RPMI7951 (cell line): ENCODE measurements at regions not wholly inside any gene's neighbourhood (a gene's known extent, or its start where the extent isn't known, plus 50 kb on each side); places are given as distances from the start of the nearest gene placed in this dataset.

Experiments used
- DNase-seq: peaks from one replicate; pipeline ENCODE4 v3.0.0-alpha.2; 2012; ENCODE audit warnings: low read depth

DNA sequence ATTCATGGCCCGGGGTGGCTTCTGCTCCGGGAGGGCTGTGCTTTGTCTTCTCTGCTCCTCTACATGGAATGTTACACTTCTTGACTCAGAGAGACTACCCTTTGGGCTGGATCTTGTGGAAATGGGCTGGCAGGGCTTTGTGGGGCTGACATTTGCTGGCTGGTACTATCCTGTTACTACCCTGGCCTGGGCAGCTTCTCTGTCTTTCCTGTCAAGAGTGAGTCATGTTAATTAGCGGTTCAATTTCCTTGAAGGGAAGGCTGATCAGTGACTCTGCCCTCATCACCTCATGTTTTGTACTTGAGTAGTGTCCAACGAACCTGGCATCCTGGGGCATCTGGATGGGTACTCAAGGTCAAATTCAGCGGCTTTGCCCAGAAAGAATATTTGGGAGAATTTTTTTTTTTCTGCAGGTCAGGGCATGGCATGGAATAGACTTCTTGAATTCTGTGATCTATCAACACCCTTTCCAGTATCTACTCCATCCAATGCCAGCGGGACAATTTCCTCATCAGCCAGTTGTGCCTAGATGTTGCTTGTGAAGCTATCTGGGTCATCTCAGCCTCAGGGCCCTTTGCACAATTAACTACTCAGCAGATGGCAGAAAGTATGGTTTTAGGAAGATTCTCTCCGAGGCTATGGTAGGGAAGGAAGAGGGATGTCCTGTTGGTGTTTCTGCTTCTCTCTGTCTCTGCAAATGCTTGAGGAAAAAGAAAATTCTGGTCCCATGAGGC is 140.5 kb upstream of the PLET1 start:
- DNase-seq, result peak; percentile 66

- no peak for DNase-seq
Measured at GRCh38 chr11:112403432-112403831, 142.8 kb upstream of the PLET1 start.

DNA sequence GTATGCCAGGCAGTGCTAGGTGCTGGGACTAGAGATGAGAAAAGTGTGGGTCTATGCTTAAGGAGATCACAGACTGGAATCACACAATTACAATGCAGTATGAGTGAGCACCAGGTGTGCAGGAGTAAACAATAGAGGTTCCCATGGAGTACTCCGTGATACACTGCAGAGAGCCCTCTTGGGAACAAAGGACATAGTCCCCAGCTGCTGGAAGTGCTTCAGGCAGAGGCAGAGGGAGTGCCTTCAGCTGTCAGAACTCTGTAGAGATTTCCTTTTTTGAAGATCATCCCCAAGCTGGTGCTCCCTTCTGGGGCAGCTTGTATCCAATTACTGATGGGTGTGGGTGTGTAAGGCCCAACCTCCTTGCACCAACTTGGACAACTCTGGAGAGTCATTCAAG is 143.5 kb upstream of the PLET1 start:
- DNase-seq, result no peak

DNA sequence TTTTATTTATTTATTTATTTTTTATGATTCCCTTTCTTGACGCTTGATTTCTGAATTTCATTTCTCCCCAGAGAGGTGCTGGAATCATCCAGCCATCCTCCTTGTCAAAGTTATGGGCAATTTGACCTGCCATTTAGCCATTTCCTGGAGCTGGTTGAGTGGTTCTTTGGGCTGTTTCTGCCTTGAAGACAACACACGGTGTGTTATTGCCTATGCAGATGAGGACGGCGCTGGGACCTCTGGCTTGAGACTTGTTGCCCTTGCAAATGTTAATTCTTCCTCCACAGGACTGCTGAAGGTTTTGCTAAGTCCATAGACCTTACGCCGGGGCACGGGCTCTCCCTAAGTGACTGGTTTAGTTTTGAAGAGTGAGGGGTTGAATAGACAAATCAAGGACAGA is 147.9 kb upstream of the PLET1 start:
- no peak for DNase-seq

- no peak for DNase-seq
Measured at GRCh38 chr11:112410325-112410724, 149.7 kb upstream of the PLET1 start.

GRCh38 chr11:112412383-112412782 is 151.7 kb upstream of the PLET1 start:
- DNase-seq, result peak; percentile 22

DNA sequence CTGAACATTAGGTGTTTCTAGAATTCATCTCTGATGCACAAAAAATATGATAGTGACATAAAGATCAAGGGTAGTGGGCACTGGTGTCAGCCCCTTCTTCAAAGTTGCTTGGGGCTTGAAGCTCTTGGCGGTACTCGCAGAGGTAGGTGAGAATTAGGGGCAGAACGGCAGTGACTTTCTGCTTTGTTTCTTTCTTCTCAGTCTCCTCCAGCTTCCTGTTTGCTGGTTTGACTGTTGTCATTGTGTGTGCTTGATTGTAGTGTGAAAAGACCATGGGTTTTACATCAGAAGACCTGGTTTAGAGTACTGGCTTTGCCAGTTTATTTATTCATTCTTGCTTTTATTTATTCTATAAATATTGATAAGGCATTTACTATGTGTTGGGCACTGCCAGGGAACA is 156.7 kb upstream of the PLET1 start:
- no peak for DNase-seq

DNA sequence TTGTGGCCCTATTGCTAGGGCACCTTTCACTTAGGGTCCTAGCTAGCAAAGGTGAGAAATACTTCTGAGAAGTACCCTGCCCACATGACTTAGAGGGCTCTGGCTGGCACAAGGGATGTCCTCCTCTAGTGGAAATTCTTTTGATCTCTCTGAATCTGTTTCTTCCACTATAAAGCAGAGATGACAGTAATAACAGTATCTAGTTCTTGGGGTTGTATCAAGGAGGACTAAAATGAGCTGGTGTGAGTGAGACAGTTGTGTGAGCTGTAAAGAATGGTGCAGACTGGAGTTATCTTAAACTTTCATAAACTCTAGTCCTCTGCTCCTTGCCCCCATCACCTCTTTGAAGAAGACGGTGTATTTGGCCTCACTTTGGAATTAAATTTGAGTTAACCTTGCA is 157.8 kb upstream of the PLET1 start:
- DNase-seq, result no peak

GRCh38 chr11:112421879-112422278 is 161.2 kb upstream of the PLET1 start:
- no peak for DNase-seq

GRCh38 chr11:112425121-112425520 is 164.5 kb upstream of the PLET1 start:
- DNase-seq, result no peak

GRCh38 chr11:112437096-112437495 is 176.4 kb upstream of the PLET1 start:
- DNase-seq, result no peak

GRCh38 chr11:112439614-112440013 is 179.0 kb upstream of the PLET1 start:
- no peak for DNase-seq

GRCh38 chr11:112440518-112440917 is 179.9 kb upstream of the PLET1 start:
- no peak for DNase-seq

DNA sequence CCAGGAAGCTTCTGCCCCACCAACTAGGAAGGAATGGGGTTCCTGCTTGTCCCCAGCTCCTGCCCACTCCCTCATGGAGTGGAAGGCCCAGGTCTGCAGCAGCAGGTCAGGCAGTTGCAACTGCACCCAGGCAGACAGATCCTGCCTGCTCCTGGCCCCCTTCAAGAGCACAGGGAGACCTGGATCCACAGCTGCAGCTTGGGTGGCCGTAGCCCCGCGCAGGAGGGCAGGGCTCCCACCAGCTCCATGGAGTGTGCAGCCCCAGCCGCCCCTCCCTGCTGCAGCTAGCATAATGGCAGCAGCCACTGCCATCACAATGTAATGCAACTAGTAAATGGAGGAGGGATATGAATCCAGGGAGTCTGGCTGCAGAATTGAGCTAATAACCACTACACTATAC is 187.5 kb upstream of the PLET1 start:
- DNase-seq, result no peak

- no peak for DNase-seq
Measured at GRCh38 chr11:112448806-112449205, 188.1 kb upstream of the PLET1 start.

- DNase-seq, result peak; percentile 19
Measured at GRCh38 chr11:112451250-112451649, 190.6 kb upstream of the PLET1 start.

GRCh38 chr11:112453601-112454577 is 193.2 kb upstream of the PLET1 start:
- DNase-seq, result peak; percentile 55

GRCh38 chr11:112454841-112455240 is 194.2 kb upstream of the PLET1 start:
- DNase-seq, result no peak

- DNase-seq, result no peak
Measured at GRCh38 chr11:112455791-112456190, 195.1 kb upstream of the PLET1 start.

- no peak for DNase-seq
Measured at GRCh38 chr11:112457532-112457931, 196.9 kb upstream of the PLET1 start.

DNA sequence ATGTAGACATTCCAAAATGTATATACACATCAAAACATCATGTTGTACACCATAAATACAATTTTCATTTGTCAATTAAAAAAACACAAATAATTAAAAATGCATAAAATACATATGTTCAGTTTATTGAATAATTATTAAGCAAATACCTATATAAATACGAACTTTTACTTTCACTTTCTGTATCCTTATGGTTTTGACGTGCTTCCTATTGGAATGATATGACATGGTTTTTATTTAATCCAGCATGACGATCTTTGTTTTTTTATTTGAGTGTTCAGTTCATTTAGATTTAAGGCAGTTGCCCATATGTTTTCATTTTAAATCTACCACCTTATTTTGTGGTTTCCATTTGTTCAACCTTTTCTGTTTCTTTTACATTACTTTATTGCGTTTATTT is 198.3 kb upstream of the PLET1 start:
- peak; percentile 34 for DNase-seq

DNA sequence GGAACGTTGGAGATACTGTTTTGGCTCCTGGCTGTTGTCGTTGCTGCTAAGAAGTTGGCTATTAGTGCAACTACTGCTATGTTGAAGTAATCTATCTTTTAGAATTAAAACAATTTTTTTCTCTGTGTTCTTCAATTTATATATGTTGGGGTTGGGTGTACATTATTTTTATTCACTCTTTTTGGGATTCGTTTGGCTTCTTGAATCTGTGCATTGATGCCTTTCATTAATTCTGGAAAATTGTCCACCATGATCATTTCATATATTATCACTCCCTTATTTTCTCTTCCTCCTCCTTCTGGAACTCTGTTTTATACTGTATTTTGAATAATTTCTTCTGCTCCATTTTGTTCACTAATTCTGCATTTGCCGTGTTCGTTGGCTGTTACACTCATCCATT is 199.5 kb upstream of the PLET1 start:
- DNase-seq, result no peak

GRCh38 chr11:112464949-112465348 is 204.3 kb upstream of the PLET1 start:
- DNase-seq, result no peak
